Mammary epithelial cell (primary cell): ENCODE measurements at regions not wholly inside any gene's neighbourhood (a gene's known extent, or its start where the extent isn't known, plus 50 kb on each side); places are given as distances from the start of the nearest gene placed in this dataset.

ENCODE experiments used
- EZH2 ChIP-seq: IDR thresholded peaks from 2 replicates; pipeline ENCODE4 v1.6.1; 2012; ENCODE audit warnings: low read length, inconsistent platforms, borderline replicate concordance
- TF ChIP-seq, protein P1 (sequence below), 2 donors: IDR thresholded peaks in 1 of 2; conservative IDR thresholded peaks in 1 of 2; 2 replicates each; pipeline ENCODE4 v1.5.1; 2011 to 2012; ENCODE audit warnings: inconsistent platforms in 2 of 2, low read length in 2 of 2, mild to moderate bottlenecking in 2 of 2, control low read depth in 1 of 2, low read depth in 1 of 2; ENCODE audit not compliant: insufficient read depth in 1 of 2; ENCODE audit errors: extremely low read depth in 1 of 2

DNA sequence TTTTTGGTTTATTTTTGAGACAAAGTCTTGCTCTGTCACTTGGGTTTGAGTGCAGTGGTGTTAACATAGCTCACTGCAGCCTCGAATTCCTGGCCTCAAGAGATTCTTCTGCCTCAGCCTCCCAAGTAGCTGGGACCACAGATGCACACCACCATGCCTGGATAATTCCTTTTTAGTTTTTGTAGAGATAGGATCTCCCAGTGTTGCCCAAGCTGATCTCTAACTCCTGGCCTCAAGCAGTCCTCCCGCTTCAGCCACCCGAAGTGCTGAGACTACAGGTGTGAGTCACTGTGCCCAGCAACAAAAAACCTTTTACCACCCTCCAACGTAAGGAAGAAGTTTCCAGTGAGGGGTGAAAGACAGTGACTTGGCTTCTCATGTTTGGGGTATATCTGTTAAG, 81.1 kb upstream of the TSHZ3 start:
- TF ChIP-seq, protein P1, sequence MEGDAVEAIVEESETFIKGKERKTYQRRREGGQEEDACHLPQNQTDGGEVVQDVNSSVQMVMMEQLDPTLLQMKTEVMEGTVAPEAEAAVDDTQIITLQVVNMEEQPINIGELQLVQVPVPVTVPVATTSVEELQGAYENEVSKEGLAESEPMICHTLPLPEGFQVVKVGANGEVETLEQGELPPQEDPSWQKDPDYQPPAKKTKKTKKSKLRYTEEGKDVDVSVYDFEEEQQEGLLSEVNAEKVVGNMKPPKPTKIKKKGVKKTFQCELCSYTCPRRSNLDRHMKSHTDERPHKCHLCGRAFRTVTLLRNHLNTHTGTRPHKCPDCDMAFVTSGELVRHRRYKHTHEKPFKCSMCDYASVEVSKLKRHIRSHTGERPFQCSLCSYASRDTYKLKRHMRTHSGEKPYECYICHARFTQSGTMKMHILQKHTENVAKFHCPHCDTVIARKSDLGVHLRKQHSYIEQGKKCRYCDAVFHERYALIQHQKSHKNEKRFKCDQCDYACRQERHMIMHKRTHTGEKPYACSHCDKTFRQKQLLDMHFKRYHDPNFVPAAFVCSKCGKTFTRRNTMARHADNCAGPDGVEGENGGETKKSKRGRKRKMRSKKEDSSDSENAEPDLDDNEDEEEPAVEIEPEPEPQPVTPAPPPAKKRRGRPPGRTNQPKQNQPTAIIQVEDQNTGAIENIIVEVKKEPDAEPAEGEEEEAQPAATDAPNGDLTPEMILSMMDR (conservative IDR thresholded peaks at IDR 0.05 in 1 of 2, IDR thresholded peaks at IDR 0.05 in 1 of 2; ENCODE audit: extremely low read depth in 1 of 2, insufficient read depth in 1 of 2, low read depth in 1 of 2, low read length in 2 of 2) = no peak
- TF ChIP-seq EZH2 = no peak
